ENCODE measurements at regions not wholly inside any gene's neighbourhood (a gene's known extent, or its start where the extent isn't known, plus 50 kb on each side); places are given as distances from the start of the nearest gene placed in this dataset.

DNA sequence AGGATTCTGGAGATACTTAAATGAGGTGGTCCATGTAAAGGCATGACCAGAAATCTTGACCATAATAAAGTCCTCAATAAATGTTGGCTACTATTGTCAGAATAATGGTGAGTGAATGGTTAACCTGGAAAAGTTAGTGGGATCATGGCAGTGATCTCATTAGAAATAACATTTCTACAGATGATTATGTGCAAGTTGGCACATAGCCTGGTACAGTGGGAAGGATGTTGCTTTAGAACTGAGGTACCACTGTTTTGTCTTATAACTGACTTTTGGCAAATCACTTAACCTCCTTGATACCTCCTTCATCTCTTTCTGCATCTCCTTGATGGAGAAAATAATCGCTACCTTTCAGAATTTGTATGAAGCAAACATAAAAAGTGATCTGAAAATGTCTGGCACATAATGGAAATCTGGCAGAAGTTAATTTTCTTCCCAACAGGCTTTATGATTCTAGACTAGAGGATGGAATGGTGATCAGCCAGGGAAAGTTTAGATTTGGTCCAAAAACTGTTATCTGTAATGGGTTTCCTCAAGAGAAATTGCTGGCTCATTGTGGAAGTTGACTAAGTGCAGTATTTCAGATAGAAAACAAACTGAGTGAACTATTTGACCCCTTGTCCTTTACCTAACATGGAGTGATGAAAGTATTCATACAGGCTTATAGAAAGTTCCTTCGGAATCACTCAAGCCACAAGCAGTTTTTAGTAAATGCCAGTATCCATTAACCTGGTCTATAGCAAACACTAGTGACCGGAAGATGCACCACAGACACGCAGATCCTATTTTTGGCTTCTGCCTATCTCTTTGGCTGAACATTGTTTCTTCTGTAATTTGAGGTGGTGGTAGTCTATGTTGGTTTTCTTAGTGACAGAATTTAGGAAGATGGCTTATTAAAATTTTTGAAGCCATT lies 449.6 kb upstream of the TGFBR2 start:
- H3K4me3 ChIP-seq (ENCODE audit: low read length in 3 of 3), result no peak overlapping the region
- H3K9ac ChIP-seq (ENCODE audit: low read length in 3 of 3), result no peak overlapping the region
- H3K36me3 ChIP-seq (ENCODE audit: control insufficient read depth in 2 of 3, insufficient read depth in 3 of 3, low read length in 3 of 3), result no peaks in the 10 kb centered on the region
- no peak for DNase-seq
- no peaks in the 10 kb centered on the region for H3K9me3 ChIP-seq (ENCODE audit: control insufficient read depth in 2 of 3, insufficient read depth in 1 of 3, low read length in 3 of 3)
- H3K27me3 ChIP-seq (ENCODE audit: control insufficient read depth, insufficient read depth, low read length), result no peaks in the 10 kb centered on the region
- no peak overlapping the region for H3K27ac ChIP-seq (ENCODE audit: low read depth in 2 of 2, low read length in 2 of 2)
- TF ChIP-seq, protein P1, sequence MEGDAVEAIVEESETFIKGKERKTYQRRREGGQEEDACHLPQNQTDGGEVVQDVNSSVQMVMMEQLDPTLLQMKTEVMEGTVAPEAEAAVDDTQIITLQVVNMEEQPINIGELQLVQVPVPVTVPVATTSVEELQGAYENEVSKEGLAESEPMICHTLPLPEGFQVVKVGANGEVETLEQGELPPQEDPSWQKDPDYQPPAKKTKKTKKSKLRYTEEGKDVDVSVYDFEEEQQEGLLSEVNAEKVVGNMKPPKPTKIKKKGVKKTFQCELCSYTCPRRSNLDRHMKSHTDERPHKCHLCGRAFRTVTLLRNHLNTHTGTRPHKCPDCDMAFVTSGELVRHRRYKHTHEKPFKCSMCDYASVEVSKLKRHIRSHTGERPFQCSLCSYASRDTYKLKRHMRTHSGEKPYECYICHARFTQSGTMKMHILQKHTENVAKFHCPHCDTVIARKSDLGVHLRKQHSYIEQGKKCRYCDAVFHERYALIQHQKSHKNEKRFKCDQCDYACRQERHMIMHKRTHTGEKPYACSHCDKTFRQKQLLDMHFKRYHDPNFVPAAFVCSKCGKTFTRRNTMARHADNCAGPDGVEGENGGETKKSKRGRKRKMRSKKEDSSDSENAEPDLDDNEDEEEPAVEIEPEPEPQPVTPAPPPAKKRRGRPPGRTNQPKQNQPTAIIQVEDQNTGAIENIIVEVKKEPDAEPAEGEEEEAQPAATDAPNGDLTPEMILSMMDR (IDR thresholded peaks at IDR 0.05; ENCODE audit: borderline replicate concordance, extremely low read depth, insufficient read depth), result no peak
- intact Hi-C loops (cut with DNase I), result no loop called here
- no peaks in the 10 kb centered on the region for H3K4me1 ChIP-seq (ENCODE audit: control insufficient read depth in 2 of 3, insufficient read depth in 2 of 3, low read depth in 1 of 3, low read length in 3 of 3)
- FAIRE-seq, result no peak

DNA sequence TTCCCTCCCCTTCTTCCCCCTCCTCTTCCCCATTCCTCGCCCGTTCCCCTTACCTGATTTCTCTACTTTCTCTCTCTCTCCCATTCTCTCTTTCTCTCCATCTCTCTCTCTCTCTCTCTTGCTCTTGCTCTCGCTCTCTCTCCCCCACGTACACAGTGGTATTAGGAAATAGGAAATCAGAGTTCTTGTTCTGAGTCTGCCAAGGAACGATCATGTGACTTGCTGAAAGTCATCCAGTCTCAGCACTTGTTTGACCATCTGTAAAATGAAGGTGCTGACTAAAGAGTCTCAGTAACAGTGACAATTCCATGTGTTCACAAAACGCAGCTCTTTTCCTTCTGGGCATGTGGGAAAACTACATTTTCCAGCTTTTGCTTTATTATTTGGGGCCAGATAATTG lies 445.0 kb upstream of the TGFBR2 start:
- DNase-seq (no peak), FAIRE-seq (no peak)
- H3K4me3 ChIP-seq (ENCODE audit: low read length in 3 of 3), result no peak overlapping the region
- no peaks in the 10 kb centered on the region for H3K27me3 ChIP-seq (ENCODE audit: control insufficient read depth, insufficient read depth, low read length)
- intact Hi-C loops (cut with DNase I), result no loop called here
- H3K27ac ChIP-seq (ENCODE audit: low read depth in 2 of 2, low read length in 2 of 2), result no peak overlapping the region
- no peaks in the 10 kb centered on the region for H3K36me3 ChIP-seq (ENCODE audit: control insufficient read depth in 2 of 3, insufficient read depth in 3 of 3, low read length in 3 of 3)
- H3K9ac ChIP-seq (ENCODE audit: low read length in 3 of 3), result no peak overlapping the region
- no peaks in the 10 kb centered on the region for H3K9me3 ChIP-seq (ENCODE audit: control insufficient read depth in 2 of 3, insufficient read depth in 1 of 3, low read length in 3 of 3)
- H3K4me1 ChIP-seq (ENCODE audit: control insufficient read depth in 2 of 3, insufficient read depth in 2 of 3, low read depth in 1 of 3, low read length in 3 of 3), result no peaks in the 10 kb centered on the region
- TF ChIP-seq, protein P1 (IDR thresholded peaks at IDR 0.05; ENCODE audit: borderline replicate concordance, extremely low read depth, insufficient read depth), result no peak

DNA sequence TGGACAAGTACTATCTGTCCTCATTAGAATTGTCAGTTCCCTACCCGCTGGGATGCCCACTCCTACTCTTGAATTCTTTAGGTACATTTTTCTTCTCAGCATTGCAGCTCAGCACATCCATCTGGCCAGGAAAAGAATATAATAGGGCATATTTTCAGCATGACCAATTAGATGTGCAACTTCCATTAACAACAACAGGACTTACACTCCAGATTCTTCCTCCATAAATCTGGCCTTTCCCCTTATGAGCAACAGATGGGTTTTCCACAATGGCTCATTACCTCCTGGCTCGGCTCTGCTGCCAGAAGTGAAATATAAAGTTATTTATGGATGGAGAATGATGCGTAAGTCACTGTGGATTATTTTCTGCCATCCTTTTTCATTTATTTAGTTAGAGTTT lies 443.8 kb upstream of the TGFBR2 start:
- Histone ChIP-seq H3K9ac (ENCODE audit: low read length in 3 of 3) (no peak overlapping the region), H3K27me3 (ENCODE audit: control insufficient read depth, insufficient read depth, low read length) (no peaks in the 10 kb centered on the region), H3K27ac (ENCODE audit: low read depth in 2 of 2, low read length in 2 of 2) (no peak overlapping the region), H3K4me1 (ENCODE audit: control insufficient read depth in 2 of 3, insufficient read depth in 2 of 3, low read depth in 1 of 3, low read length in 3 of 3) (no peaks in the 10 kb centered on the region), H3K36me3 (ENCODE audit: control insufficient read depth in 2 of 3, insufficient read depth in 3 of 3, low read length in 3 of 3) (no peaks in the 10 kb centered on the region), H3K4me3 (ENCODE audit: low read length in 3 of 3) (no peak overlapping the region), H3K9me3 (ENCODE audit: control insufficient read depth in 2 of 3, insufficient read depth in 1 of 3, low read length in 3 of 3) (no peaks in the 10 kb centered on the region)
- DNase-seq (no peak), FAIRE-seq (no peak)
- TF ChIP-seq, protein P1 (IDR thresholded peaks at IDR 0.05; ENCODE audit: borderline replicate concordance, extremely low read depth, insufficient read depth), result no peak
- intact Hi-C loops (cut with DNase I), result no loop called here
